ENCODE measurements at regions not wholly inside any gene's neighbourhood (a gene's known extent, or its start where the extent isn't known, plus 50 kb on each side); places are given as distances from the start of the nearest gene placed in this dataset.
A peak's percentile ranks its signal among the peaks of the same experiment; 100 is the strongest.

GRCh38 chr7:155874010-155874409 lies 61.7 kb upstream of the SHH start:
- Histone ChIP-seq H3K36me3 (replicated peaks in 1 of 2; ENCODE audit: control insufficient read depth in 2 of 2, insufficient read depth in 2 of 2, low read length in 2 of 2) (no peaks in the 10 kb centered on the region), H3K14ac (ENCODE audit: low read length) (no peak overlapping the region), H3K9ac (ENCODE audit: low read depth, low read length, poor library complexity) (no peak overlapping the region), H2BK15ac (ENCODE audit: low read length) (no peak overlapping the region), H3K27me3 (ENCODE audit: control insufficient read depth in 3 of 3, insufficient read depth in 3 of 3, low read depth in 1 of 3, low read length in 3 of 3) (peaks cover 0 to 7% (median 0%) of the 10 kb centered on the region in 3 experiments), H3K4ac (ENCODE audit: low read length) (no peak overlapping the region), H2BK5ac (ENCODE audit: low read length) (no peak overlapping the region), H2AK5ac (ENCODE audit: low read depth, low read length) (no peak overlapping the region), H3K79me1 (ENCODE audit: low read depth, low read length) (no peaks in the 10 kb centered on the region), H2AFZ (ENCODE audit: low read length) (no peak overlapping the region), H3K18ac (ENCODE audit: low read length) (no peak overlapping the region), H3K27ac (replicated peaks; ENCODE audit: low read length) (no peak overlapping the region), H3K4me3 (ENCODE audit: low read length in 2 of 2) (no peak overlapping the region), H3K4me2 (ENCODE audit: insufficient read depth, low read length, poor library complexity, severe bottlenecking) (no peak overlapping the region), H3K4me1 (ENCODE audit: control insufficient read depth in 2 of 2, insufficient read depth in 1 of 2, low read depth in 1 of 2, low read length in 2 of 2) (peaks cover 0 to 3% of the 10 kb centered on the region in 2 donors), H4K8ac (ENCODE audit: low read depth, low read length) (no peak overlapping the region), H2BK120ac (ENCODE audit: low read depth, low read length) (no peak overlapping the region), H2BK12ac (ENCODE audit: low read length) (no peak overlapping the region), H4K91ac (ENCODE audit: low read depth, low read length, poor library complexity) (no peak overlapping the region), H3K23ac (ENCODE audit: low read depth, low read length, poor library complexity) (no peak overlapping the region), H3K9me3 (replicated peaks in 1 of 2; ENCODE audit: control insufficient read depth in 2 of 2, insufficient read depth in 1 of 2, low read depth in 1 of 2, low read length in 2 of 2) (no peaks in the 10 kb centered on the region)
- no peak for DNase-seq (ENCODE audit: low spot score)
- no CpG with 5 or more reads among the region's 6 CpGs for WGBS, 2 donors (ENCODE audit: extremely low coverage in 2 of 2, insufficient read length in 2 of 2, insufficient replicate concordance in 1 of 2)

- Histone ChIP-seq H2BK12ac (ENCODE audit: low read length) (no peak overlapping the region), H2BK5ac (ENCODE audit: low read length) (no peak overlapping the region), H3K23ac (ENCODE audit: low read depth, low read length, poor library complexity) (no peak overlapping the region), H3K36me3 (replicated peaks in 1 of 2; ENCODE audit: control insufficient read depth in 2 of 2, insufficient read depth in 2 of 2, low read length in 2 of 2) (no peaks in the 10 kb centered on the region), H3K4me1 (ENCODE audit: control insufficient read depth in 2 of 2, insufficient read depth in 1 of 2, low read depth in 1 of 2, low read length in 2 of 2) (peaks cover 0 to 3% of the 10 kb centered on the region in 2 donors), H3K4ac (ENCODE audit: low read length) (no peak overlapping the region), H3K9me3 (replicated peaks in 1 of 2; ENCODE audit: control insufficient read depth in 2 of 2, insufficient read depth in 1 of 2, low read depth in 1 of 2, low read length in 2 of 2) (no peaks in the 10 kb centered on the region), H3K79me1 (ENCODE audit: low read depth, low read length) (no peaks in the 10 kb centered on the region), H2BK15ac (ENCODE audit: low read length) (no peak overlapping the region), H3K4me3 (ENCODE audit: low read length in 2 of 2) (no peak overlapping the region), H2BK120ac (ENCODE audit: low read depth, low read length) (no peak overlapping the region), H2AFZ (ENCODE audit: low read length) (no peak overlapping the region), H3K4me2 (ENCODE audit: insufficient read depth, low read length, poor library complexity, severe bottlenecking) (no peak overlapping the region), H2AK5ac (ENCODE audit: low read depth, low read length) (no peak overlapping the region), H4K8ac (ENCODE audit: low read depth, low read length) (no peak overlapping the region), H3K27ac (replicated peaks; ENCODE audit: low read length) (no peak overlapping the region), H3K14ac (ENCODE audit: low read length) (no peak overlapping the region), H4K91ac (ENCODE audit: low read depth, low read length, poor library complexity) (no peak overlapping the region), H3K27me3 (ENCODE audit: control insufficient read depth in 3 of 3, insufficient read depth in 3 of 3, low read depth in 1 of 3, low read length in 3 of 3) (peaks cover 0 to 7% (median 0%) of the 10 kb centered on the region in 3 experiments), H3K9ac (ENCODE audit: low read depth, low read length, poor library complexity) (no peak overlapping the region), H3K18ac (ENCODE audit: low read length) (no peak overlapping the region)
- no CpG with 5 or more reads among the region's 15 CpGs for WGBS, 2 donors (ENCODE audit: extremely low coverage in 2 of 2, insufficient read length in 2 of 2, insufficient replicate concordance in 1 of 2)
- DNase-seq (ENCODE audit: low spot score) = no peak
Measured at GRCh38 chr7:155872678-155873369, 60.6 kb upstream of the SHH start.

- DNase-seq (ENCODE audit: low spot score) = no peak
- Histone ChIP-seq H4K91ac (ENCODE audit: low read depth, low read length, poor library complexity) (no peak overlapping the region), H2BK12ac (ENCODE audit: low read length) (no peak overlapping the region), H3K18ac (ENCODE audit: low read length) (no peak overlapping the region), H3K4me2 (ENCODE audit: insufficient read depth, low read length, poor library complexity, severe bottlenecking) (no peak overlapping the region), H3K27ac (replicated peaks; ENCODE audit: low read length) (no peak overlapping the region), H2BK15ac (ENCODE audit: low read length) (no peak overlapping the region), H2BK5ac (ENCODE audit: low read length) (no peak overlapping the region), H2AFZ (ENCODE audit: low read length) (no peak overlapping the region), H3K14ac (ENCODE audit: low read length) (no peak overlapping the region), H3K9me3 (replicated peaks in 1 of 2; ENCODE audit: control insufficient read depth in 2 of 2, insufficient read depth in 1 of 2, low read depth in 1 of 2, low read length in 2 of 2) (no peaks in the 10 kb centered on the region), H2AK5ac (ENCODE audit: low read depth, low read length) (no peak overlapping the region), H3K4ac (ENCODE audit: low read length) (no peak overlapping the region), H3K4me3 (ENCODE audit: low read length in 2 of 2) (no peak overlapping the region), H2BK120ac (ENCODE audit: low read depth, low read length) (no peak overlapping the region), H3K23ac (ENCODE audit: low read depth, low read length, poor library complexity) (no peak overlapping the region), H3K36me3 (replicated peaks in 1 of 2; ENCODE audit: control insufficient read depth in 2 of 2, insufficient read depth in 2 of 2, low read length in 2 of 2) (no peaks in the 10 kb centered on the region), H3K9ac (ENCODE audit: low read depth, low read length, poor library complexity) (no peak overlapping the region), H3K27me3 (ENCODE audit: control insufficient read depth in 3 of 3, insufficient read depth in 3 of 3, low read depth in 1 of 3, low read length in 3 of 3) (peaks cover 0 to 7% (median 0%) of the 10 kb centered on the region in 3 experiments), H3K4me1 (ENCODE audit: control insufficient read depth in 2 of 2, insufficient read depth in 1 of 2, low read depth in 1 of 2, low read length in 2 of 2) (peaks cover 0 to 3% of the 10 kb centered on the region in 2 donors), H4K8ac (ENCODE audit: low read depth, low read length) (no peak overlapping the region), H3K79me1 (ENCODE audit: low read depth, low read length) (no peaks in the 10 kb centered on the region)
- WGBS, 2 donors (ENCODE audit: extremely low coverage in 2 of 2, insufficient read length in 2 of 2, insufficient replicate concordance in 1 of 2) = no CpG with 5 or more reads among the region's 7 CpGs
Measured at GRCh38 chr7:155871211-155871610, 58.9 kb upstream of the SHH start.

- H3K4me1 ChIP-seq (ENCODE audit: control insufficient read depth in 2 of 2, insufficient read depth in 1 of 2, low read depth in 1 of 2, low read length in 2 of 2) = peaks cover 0 to 3% of the 10 kb centered on the region in 2 donors
- H3K27me3 ChIP-seq (ENCODE audit: control insufficient read depth in 3 of 3, insufficient read depth in 3 of 3, low read depth in 1 of 3, low read length in 3 of 3) = peaks cover 0 to 9% (median 0%) of the 10 kb centered on the region in 3 experiments
- no peak overlapping the region for H3K14ac ChIP-seq (ENCODE audit: low read length)
- H2AK5ac ChIP-seq (ENCODE audit: low read depth, low read length) = no peak overlapping the region
- no peak overlapping the region for H3K9ac ChIP-seq (ENCODE audit: low read depth, low read length, poor library complexity)
- no peak overlapping the region for H2BK5ac ChIP-seq (ENCODE audit: low read length)
- no peak overlapping the region for H3K23ac ChIP-seq (ENCODE audit: low read depth, low read length, poor library complexity)
- DNase-seq (ENCODE audit: low spot score) = no peak
- H4K91ac ChIP-seq (ENCODE audit: low read depth, low read length, poor library complexity) = no peak overlapping the region
- peaks cover 0 to 2% of the 10 kb centered on the region in 2 donors for H3K9me3 ChIP-seq (replicated peaks in 1 of 2; ENCODE audit: control insufficient read depth in 2 of 2, insufficient read depth in 1 of 2, low read depth in 1 of 2, low read length in 2 of 2)
- no peaks in the 10 kb centered on the region for H3K79me1 ChIP-seq (ENCODE audit: low read depth, low read length)
- H2AFZ ChIP-seq (ENCODE audit: low read length) = peak overlapping the region; percentile 22
- no peak overlapping the region for H3K4me3 ChIP-seq (ENCODE audit: low read length in 2 of 2)
- no peaks in the 10 kb centered on the region for H3K36me3 ChIP-seq (replicated peaks in 1 of 2; ENCODE audit: control insufficient read depth in 2 of 2, insufficient read depth in 2 of 2, low read length in 2 of 2)
- no CpG with 5 or more reads among the region's 16 CpGs for WGBS, 2 donors (ENCODE audit: extremely low coverage in 2 of 2, insufficient read length in 2 of 2, insufficient replicate concordance in 1 of 2)
- no peak overlapping the region for H3K4ac ChIP-seq (ENCODE audit: low read length)
- no peak overlapping the region for H3K4me2 ChIP-seq (ENCODE audit: insufficient read depth, low read length, poor library complexity, severe bottlenecking)
- H2BK15ac ChIP-seq (ENCODE audit: low read length) = no peak overlapping the region
- no peak overlapping the region for H2BK120ac ChIP-seq (ENCODE audit: low read depth, low read length)
- no peak overlapping the region for H3K27ac ChIP-seq (replicated peaks; ENCODE audit: low read length)
- H4K8ac ChIP-seq (ENCODE audit: low read depth, low read length) = no peak overlapping the region
- peak overlapping the region; percentile 35 for H3K18ac ChIP-seq (ENCODE audit: low read length)
- H2BK12ac ChIP-seq (ENCODE audit: low read length) = no peak overlapping the region
Measured at GRCh38 chr7:155870334-155871180, 58.3 kb upstream of the SHH start.
